K562 (cell line): ENCODE measurements at regions not wholly inside any gene's neighbourhood (a gene's known extent, or its start where the extent isn't known, plus 50 kb on each side); places are given as distances from the start of the nearest gene placed in this dataset.

ENCODE experiments used
- ATAC-seq: fragments of 200-7000 bp; cut with Tn5 transposase; 3 replicates; pipeline ENCODE4 v1.9.1; 2020; ENCODE audit warnings: moderate library complexity
- BruUV-seq: library from RNA; stranded (reverse); fragments of 400-500 nt; replicated peaks from 2 replicates; lab custom pipeline; 2021; lab: Mats Ljungman, UMichigan
- CTCF ChIA-PET: fragments of 300-600 bp; formaldehyde crosslinking; extraction: SDS; loops from one replicate; lab custom pipeline; 2021; ENCODE audit warnings: low intra/inter-chr PET ratio; lab: Yijun Ruan, JAX
- POLR2A ChIA-PET: fragments of 300-600, 350-650 bp; sonication (Branson Sonifier 250); formaldehyde crosslinking; extraction: SDS; loops from one replicate; lab custom pipeline; 2021; ENCODE audit warnings: antibody characterized with exemption, inconsistent platforms; lab: Yijun Ruan, JAX
- DNase-seq, 4 experiments: peaks; one replicate each; pipeline versions ENCODE4 v3.0.0 to v3.0.0-alpha.2; 2011 to 2018; ENCODE audit warnings: low spot score in 3 of 4, mixed read lengths in 3 of 4; ENCODE audit errors: extremely low read depth in 1 of 4
- FAIRE-seq: peaks from 2 replicates; lab custom pipeline; 2011; peaks lifted over from hg19 to GRCh38; lab: Jason Lieb, UNC
- H2AFZ ChIP-seq: 2 replicates; pipeline ENCODE4 v1.6.0; 2011; ENCODE audit warnings: low read depth, low read length, control low read depth, inconsistent platforms
- H3K27ac ChIP-seq: fragments of 200-600 bp; 3 replicates; pipeline ENCODE4 v1.8.0; 2011; ENCODE audit warnings: low read depth, mild to moderate bottlenecking, control low read depth, inconsistent platforms, low read length, moderate library complexity, mixed read lengths; ENCODE audit errors: extremely low read depth
- H3K27me3 ChIP-seq, 2 experiments: fragments of 300-600 bp in 1 of 2; 2 replicates in 1 of 2; 3 replicates in 1 of 2; pipeline versions ENCODE4 v1.6.0 to v1.8.0; 2011; ENCODE audit warnings: inconsistent platforms in 2 of 2, low read length in 2 of 2, mild to moderate bottlenecking in 1 of 2, mixed read lengths in 1 of 2, moderate library complexity in 1 of 2; ENCODE audit not compliant: control insufficient read depth in 2 of 2, insufficient read depth in 2 of 2
- H3K36me3 ChIP-seq: fragments of 300-600 bp; 3 replicates; pipeline ENCODE4 v1.8.0; 2011; ENCODE audit warnings: mild to moderate bottlenecking, low read length, inconsistent platforms; ENCODE audit not compliant: control insufficient read depth, insufficient read depth
- H3K4me1 ChIP-seq, 2 experiments: fragments of 200-600 bp in 1 of 2; replicated peaks in 1 of 2; 2 replicates in 1 of 2; 3 replicates in 1 of 2; pipeline versions ENCODE4 v1.5.1 to v1.8.0; 2011; ENCODE audit warnings: inconsistent platforms in 2 of 2, low read length in 2 of 2, mild to moderate bottlenecking in 1 of 2, mixed read lengths in 1 of 2, moderate library complexity in 1 of 2; ENCODE audit not compliant: control insufficient read depth in 2 of 2, insufficient read depth in 2 of 2
- H3K4me2 ChIP-seq: 2 replicates; pipeline ENCODE4 v1.6.1; 2011; ENCODE audit warnings: low read length, control low read depth, inconsistent platforms, mixed read lengths; ENCODE audit not compliant: insufficient read depth
- H3K4me3 ChIP-seq: fragments of 200-600 bp; sonication (generic), shearing (Covaris generic); 2 replicates; pipeline ENCODE4 v1.5.1; 2016; ENCODE audit warnings: control low read depth, inconsistent platforms
- H3K79me2 ChIP-seq: fragments of 200-600 bp; 3 replicates; pipeline ENCODE4 v1.8.0; 2011; ENCODE audit warnings: low read length, inconsistent platforms; ENCODE audit not compliant: control insufficient read depth, insufficient read depth
- H3K9ac ChIP-seq, 2 experiments: 2 replicates each; pipeline versions ENCODE4 v1.6.0 to v1.6.1; 2011; ENCODE audit warnings: low read depth in 2 of 2, low read length in 2 of 2, control low read depth in 1 of 2, inconsistent platforms in 1 of 2, mild to moderate bottlenecking in 1 of 2, mixed read lengths in 1 of 2; ENCODE audit not compliant: insufficient read depth in 1 of 2
- H3K9me1 ChIP-seq: one replicate; pipeline ENCODE4 v1.6.0; 2011; ENCODE audit warnings: inconsistent platforms, mild to moderate bottlenecking, low read length, moderate library complexity; ENCODE audit not compliant: control insufficient read depth, insufficient read depth
- H3K9me3 ChIP-seq: replicated peaks from 2 replicates; pipeline ENCODE4 v1.5.1; 2011; ENCODE audit warnings: low read depth, low read length, inconsistent platforms; ENCODE audit not compliant: control insufficient read depth, insufficient read depth
- H4K20me1 ChIP-seq: replicated peaks from 2 replicates; pipeline ENCODE4 v1.6.1; 2011; ENCODE audit warnings: low read length, inconsistent platforms, mixed read lengths; ENCODE audit not compliant: control insufficient read depth, insufficient read depth
- BRCA1 ChIP-seq, 2 experiments: fragments of 450-650 bp in 1 of 2; sonication (generic) in 1 of 2; formaldehyde crosslinking in 1 of 2; IDR thresholded peaks; 2 replicates each; pipeline versions ENCODE4 v1.5.0 to v1.6.1; 2017 to 2020; ENCODE audit warnings: mild to moderate bottlenecking in 1 of 2, missing genetic modification reagents in 1 of 2
- GTF2F1 ChIP-seq: IDR thresholded peaks from 2 replicates; pipeline ENCODE4 v1.6.1; 2011; ENCODE audit warnings: low read depth, low read length, improper control_type of control experiment
- NR2F6 ChIP-seq: fragments of 450-650 bp; formaldehyde crosslinking; IDR thresholded peaks from 2 replicates; pipeline ENCODE4 v1.4.0; 2020; ENCODE audit warnings: mild to moderate bottlenecking
- REST ChIP-seq, 2 experiments: fragments of 450-650 bp; formaldehyde crosslinking in 1 of 2; IDR thresholded peaks; 2 replicates each; pipeline versions ENCODE4 v1.4.0 to v1.6.1; 2014 to 2020; ENCODE audit warnings: mild to moderate bottlenecking in 2 of 2, borderline replicate concordance in 1 of 2, low read depth in 1 of 2
- SIX5 ChIP-seq, 2 experiments: IDR thresholded peaks; 2 replicates each; pipeline ENCODE4 v1.6.1; 2011; ENCODE audit warnings: low read length in 2 of 2, borderline replicate concordance in 1 of 2, low read depth in 1 of 2, mild to moderate bottlenecking in 1 of 2, moderate library complexity in 1 of 2; ENCODE audit not compliant: insufficient read depth in 1 of 2
- TFAM ChIP-seq: fragments of 250-450 bp; sonication (Bioruptor Pico); conservative IDR thresholded peaks from 2 replicates; pipeline ENCODE4 v1.5.0; 2021; ENCODE audit warnings: mild to moderate bottlenecking, moderate library complexity
- ZNF609 ChIP-seq: sonication (generic); formaldehyde crosslinking; IDR thresholded peaks from 2 replicates; pipeline ENCODE4 v1.8.1; 2023; ENCODE audit warnings: missing genetic modification reagents, mild to moderate bottlenecking, borderline replicate concordance
- WGBS: fragments of 100-300 bp; shearing (Covaris generic); methylation state at CpG from one replicate; pipeline ENCODE4 v1.1.6; 2016; ENCODE audit warnings: low coverage, mixed read lengths; ENCODE audit not compliant: insufficient coverage; ENCODE audit errors: missing lambda C conversion rate; 5-methylcytosine and 5-hydroxymethylcytosine counted together
- in situ Hi-C: fragments of 300-500 bp; cut with MboI; formaldehyde crosslinking; loops from 4 replicates; pipeline ENCODE4 v1.15.0; 2018; ENCODE audit warnings: inconsistent platforms, mixed read lengths
- intact Hi-C: fragments of 100-400 bp; cut with micrococcal nuclease; formaldehyde crosslinking; loops from 2 replicates; pipeline ENCODE4 v1.14.2; 2022

GRCh38 chr4:81884986-81885385, 413.3 kb upstream of the RASGEF1B start:
- no peaks in the 10 kb centered on the region; a peak in 1 of 5 replicates for H3K27me3 ChIP-seq
- ATAC-seq (no peak), FAIRE-seq (no peak), DNase-seq (no peak)
- H3K27ac ChIP-seq: no peak overlapping the region
- H3K4me1 ChIP-seq: no peaks in the 10 kb centered on the region
- H3K79me2 ChIP-seq: no peaks in the 10 kb centered on the region
- POLR2A ChIA-PET: no interaction called here
- H3K4me3 ChIP-seq: no peak overlapping the region
- H3K9me3 ChIP-seq: no peaks in the 10 kb centered on the region
- no peak overlapping the region for H3K4me2 ChIP-seq
- H3K36me3 ChIP-seq: no peaks in the 10 kb centered on the region
- no peak overlapping the region for H3K9ac ChIP-seq
- BruUV-seq: no TSS peak
- in situ Hi-C loops (no loop called here), intact Hi-C loops (no loop called here)
- H3K9me1 ChIP-seq: no peaks in the 10 kb centered on the region
- H2AFZ ChIP-seq: no peak overlapping the region
- no peaks in the 10 kb centered on the region for H4K20me1 ChIP-seq
- CTCF ChIA-PET: interaction anchor here (0.6 kb wide), 1 partner anchor 480 kb away, joined by 3 read pairs; no protein-coding TSS in a partner anchor
- 0% methylated on average over 4 of the region's 4 CpGs for WGBS
- TF ChIP-seq GTF2F1 (no peak), NR2F6 (CRISPR knock-in tag) (no peak), ZNF609 (no peak), TFAM (CRISPR knock-in tag) (no peak), SIX5 (IDR thresholded peaks at IDR 0.05; ENCODE audit: borderline replicate concordance in 1 of 2, insufficient read depth in 1 of 2, low read depth in 1 of 2, low read length in 2 of 2) (no peak), BRCA1 (IDR thresholded peaks at IDR 0.05) (no peak), BRCA1 (CRISPR knock-in tag; IDR thresholded peaks at IDR 0.05) (no peak), REST (IDR thresholded peaks at IDR 0.05; ENCODE audit: borderline replicate concordance) (no peak), REST (CRISPR knock-in tag; IDR thresholded peaks at IDR 0.05; ENCODE audit: low read depth) (no peak)
